GM11168 (cell line): ENCODE measurements at regions not wholly inside any gene's neighbourhood (a gene's known extent, or its start where the extent isn't known, plus 50 kb on each side); places are given as distances from the start of the nearest gene placed in this dataset.
"Not testable (repeated sequence)": the region's sequence is repeated elsewhere in the genome, so short reads cannot be mapped to it uniquely, and the experiment has no call there.

Experiments
- in situ Hi-C: fragments of 300-500 bp; cut with MboI; formaldehyde crosslinking; loops from one replicate; pipeline ENCODE4 v1.12.0; 2022; ENCODE audit warnings: low sequenced_read_pairs; ENCODE audit not compliant: unreplicated experiment

GRCh38 chr5:163682234-163682633 lies 176.8 kb downstream of the MAT2B start:
- in situ Hi-C loops = no loop called here

- in situ Hi-C loops = no loop called here
Measured at GRCh38 chr5:163687414-163687813, 182.0 kb downstream of the MAT2B start.

DNA sequence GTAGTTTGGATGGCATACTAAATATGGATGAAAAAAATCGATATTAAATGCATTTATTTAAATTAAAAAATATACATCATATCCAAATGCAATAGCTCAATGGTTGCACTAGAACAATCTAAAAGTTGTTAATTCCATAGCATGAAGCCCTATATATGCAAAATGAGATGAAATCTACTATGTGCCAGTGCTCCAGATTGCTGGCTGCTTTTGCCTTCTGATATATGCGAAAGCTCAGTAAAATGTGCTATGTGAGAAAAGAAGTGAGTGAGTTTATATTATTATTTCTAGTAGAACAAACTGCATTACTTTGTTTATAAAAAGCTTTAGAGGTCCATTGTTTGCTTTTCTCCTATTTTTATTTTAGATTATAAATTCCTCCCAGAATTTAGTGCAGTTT lies 186.7 kb downstream of the MAT2B start:
- in situ Hi-C loops = no loop called here

DNA sequence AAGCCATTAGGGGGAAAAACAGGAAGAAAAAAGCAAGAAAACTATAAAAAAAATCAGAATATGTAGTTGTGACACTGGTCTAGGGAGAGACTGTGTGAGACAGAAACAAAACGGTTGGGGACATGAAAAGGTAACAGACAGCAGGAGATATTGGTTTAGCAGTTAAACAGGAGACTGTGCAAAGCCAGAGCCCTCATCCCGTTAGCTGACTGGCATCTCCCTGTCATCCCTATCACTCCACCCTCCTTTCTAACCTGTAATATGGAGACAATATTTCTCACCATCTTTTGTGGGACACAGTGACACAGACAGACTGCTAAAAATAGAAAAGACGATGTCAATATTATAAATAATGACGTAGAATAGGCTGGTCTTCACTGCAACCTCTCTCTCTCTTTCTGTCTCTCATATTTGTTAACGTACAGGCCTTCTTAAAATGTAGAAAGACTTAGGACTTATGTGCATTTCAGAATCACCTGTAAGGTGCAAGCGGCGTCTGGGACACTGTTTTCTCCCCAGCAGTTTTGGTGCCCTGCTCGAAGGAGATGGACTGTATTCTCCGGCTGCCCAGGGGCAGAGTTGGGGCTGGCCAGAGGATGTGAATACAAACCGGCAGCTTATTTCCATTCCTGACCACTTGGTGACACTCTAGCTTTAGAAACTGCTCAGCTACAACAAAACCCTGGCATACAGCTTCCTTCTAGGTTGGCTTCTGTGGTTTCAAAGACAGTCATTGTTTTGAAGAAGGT lies 190.6 kb downstream of the MAT2B start:
- in situ Hi-C loops = no loop called here

DNA sequence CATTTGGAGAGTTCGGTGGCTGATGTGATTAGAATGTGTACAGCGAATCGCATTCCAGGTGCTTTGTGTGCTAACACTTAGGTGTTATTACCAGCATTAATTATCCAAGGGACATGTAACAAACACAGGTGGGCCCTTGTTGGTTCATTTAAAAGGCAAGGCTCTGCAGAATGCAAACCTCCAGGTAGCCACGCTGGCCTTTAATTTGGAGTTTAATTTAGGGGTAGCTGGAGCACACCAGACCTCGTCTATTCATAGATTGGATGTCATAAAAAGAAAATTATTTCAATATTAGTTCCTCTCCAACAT lies 191.1 kb downstream of the MAT2B start:
- in situ Hi-C loops = no loop called here

- in situ Hi-C loops = no loop called here
Measured at GRCh38 chr5:163706053-163706771, 200.8 kb downstream of the MAT2B start.

DNA sequence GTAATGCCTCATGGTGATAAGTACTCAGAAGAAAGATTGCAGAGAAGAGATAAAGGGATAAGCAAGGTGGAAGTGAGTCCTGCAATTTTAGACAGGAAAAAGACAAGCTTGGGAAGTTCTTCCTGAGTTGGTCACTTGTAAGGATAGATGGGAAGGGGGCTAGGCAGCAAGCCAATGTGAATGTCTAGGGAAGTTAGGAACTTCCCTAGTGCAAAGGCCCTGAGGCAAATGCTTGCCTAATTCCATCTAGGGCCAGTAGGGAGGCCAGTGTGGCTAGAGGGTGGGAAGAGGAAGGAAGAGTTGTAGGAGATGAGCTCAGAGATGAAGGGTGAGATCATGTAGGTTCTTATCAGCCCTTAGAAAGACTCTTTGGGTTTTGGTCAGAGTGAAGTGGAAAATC lies 206.6 kb downstream of the MAT2B start:
- in situ Hi-C loops = no loop called here

DNA sequence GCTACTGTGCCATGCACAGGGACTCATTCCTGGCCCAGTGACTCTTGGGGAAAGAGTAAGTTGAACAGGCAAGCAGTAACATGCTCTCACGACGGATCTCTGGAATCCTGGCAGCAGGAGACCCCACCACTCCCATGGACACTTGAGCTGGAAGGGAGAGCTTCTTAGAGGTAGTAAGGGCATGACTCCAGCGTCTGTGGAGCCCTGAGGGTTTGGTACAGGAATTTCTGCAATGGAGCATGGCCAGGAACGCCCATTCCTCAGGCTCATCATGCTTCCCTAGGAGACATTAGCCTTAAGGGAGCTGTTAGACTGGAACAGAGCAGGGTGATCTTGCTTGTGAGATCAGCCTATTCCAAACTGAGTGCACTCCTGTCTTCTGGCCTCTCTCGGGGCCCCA lies 212.9 kb downstream of the MAT2B start:
- in situ Hi-C loops = no loop called here

GRCh38 chr5:163724305-163724704 lies 218.9 kb downstream of the MAT2B start:
- in situ Hi-C loops = no loop called here

- in situ Hi-C loops = no loop called here
Measured at GRCh38 chr5:163727028-163727427, 221.6 kb downstream of the MAT2B start.

GRCh38 chr5:163730206-163730756 lies 224.9 kb downstream of the MAT2B start:
- in situ Hi-C loops = no loop called here

DNA sequence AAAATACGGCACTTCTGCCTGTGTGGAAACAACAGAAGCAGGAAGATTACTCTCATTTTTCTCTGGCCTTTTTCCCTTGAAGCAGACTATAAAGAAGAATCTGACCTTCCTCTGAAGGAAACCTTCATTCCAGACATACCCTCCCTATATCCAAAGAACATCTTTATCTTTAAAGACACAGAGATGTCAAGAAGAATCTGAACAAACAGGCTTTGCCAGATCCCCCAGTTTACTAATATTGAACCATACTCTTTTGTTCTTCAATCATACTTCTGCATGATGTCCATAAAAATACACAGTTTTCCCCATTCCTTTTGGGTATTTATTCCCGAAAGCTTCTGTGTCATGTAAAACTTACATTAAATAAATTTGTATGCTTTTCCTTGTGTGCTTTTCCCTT lies 225.8 kb downstream of the MAT2B start:
- in situ Hi-C loops = no loop called here

DNA sequence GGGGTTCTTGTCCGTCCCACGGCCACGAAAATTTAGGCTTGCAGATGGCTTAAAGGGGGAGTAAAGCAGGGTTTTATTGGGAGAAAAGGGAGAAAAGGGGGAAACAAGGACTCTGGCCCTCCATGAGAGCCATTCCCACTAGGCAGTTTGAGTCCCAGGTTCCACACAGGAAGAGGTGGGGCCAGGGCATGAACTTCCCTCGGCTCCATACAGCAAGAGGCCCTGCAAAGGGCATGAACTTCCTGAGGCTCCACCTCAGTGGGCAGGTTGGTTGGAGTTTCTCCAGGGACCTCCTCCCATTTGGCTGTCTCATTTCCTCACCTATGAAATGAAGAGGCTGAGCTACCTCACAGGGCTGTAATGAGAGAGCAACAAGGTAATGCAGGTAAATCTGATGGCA lies 229.7 kb downstream of the MAT2B start:
- in situ Hi-C loops = no loop called here

GRCh38 chr5:163747586-163747985 lies 242.2 kb downstream of the MAT2B start:
- in situ Hi-C loops = no loop called here

DNA sequence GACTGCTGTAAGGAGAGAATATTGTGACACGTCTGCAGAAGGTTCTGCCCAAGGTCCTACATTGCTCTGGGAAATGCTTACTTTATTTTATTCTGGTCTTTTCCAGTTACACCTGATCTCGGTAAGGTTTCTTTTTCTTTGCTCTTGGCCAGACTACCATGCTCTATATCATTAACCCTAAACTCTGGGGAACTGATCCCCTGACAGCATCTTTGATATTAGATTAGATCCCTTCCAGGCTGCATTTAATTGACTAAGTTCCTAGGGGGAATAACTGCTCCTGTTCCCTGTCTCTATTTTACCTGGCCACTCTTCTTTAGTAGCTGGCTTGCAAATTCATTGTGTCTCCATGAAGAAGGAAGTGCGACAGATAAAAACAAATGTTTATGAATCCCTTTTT lies 243.5 kb downstream of the MAT2B start:
- in situ Hi-C loops = no loop called here

DNA sequence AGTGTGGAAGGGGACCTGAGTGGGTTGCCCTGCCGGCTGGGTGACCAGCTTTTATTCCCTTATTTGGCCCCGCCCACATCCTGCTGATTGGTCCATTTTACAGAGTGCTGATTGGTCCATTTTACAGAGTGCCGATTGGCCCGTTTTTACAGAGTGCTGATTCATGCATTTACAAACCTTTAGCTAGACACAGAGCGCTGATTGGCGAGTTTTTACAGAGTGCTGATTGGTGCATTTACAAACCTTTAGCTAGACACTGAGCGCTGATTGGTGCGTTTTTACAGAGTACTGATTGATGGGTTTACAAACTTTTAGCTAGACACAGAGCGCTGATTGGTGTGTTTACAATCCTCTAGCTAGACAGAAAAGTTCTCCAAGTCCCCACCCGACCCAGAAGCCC lies 245.0 kb downstream of the MAT2B start:
- in situ Hi-C loops = not testable (repeated sequence)

GRCh38 chr5:163755505-163755904 lies 250.1 kb downstream of the MAT2B start:
- in situ Hi-C loops = no loop called here

- in situ Hi-C loops = no loop called here
Measured at GRCh38 chr5:163756170-163756569, 250.8 kb downstream of the MAT2B start.

GRCh38 chr5:163757344-163757743 lies 251.9 kb downstream of the MAT2B start:
- in situ Hi-C loops = no loop called here

DNA sequence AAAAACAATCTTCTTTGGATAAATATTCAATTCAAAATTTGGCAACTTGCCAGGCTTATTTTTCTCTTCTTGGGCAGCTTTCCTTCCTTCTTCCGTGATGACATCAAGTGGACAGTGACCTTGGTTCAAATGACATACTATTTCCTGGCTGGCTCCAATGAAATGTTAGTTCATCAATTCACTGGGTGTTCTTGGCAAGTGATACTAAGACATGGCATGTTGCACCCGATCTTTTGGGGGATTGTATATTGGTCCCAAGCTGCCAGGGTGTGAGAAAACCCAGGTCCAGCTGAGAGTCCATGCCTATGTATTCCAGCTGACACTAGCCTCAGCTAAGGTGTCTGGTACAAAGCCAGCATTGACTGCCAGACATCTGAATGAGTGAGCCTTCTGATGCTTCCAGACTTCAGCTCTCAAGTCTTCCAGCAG lies 252.9 kb downstream of the MAT2B start:
- in situ Hi-C loops = no loop called here

GRCh38 chr5:163759000-163759704 lies 253.7 kb downstream of the MAT2B start:
- in situ Hi-C loops = no loop called here
